PFSK-1 (cell line): ENCODE measurements at regions not wholly inside any gene's neighbourhood (a gene's known extent, or its start where the extent isn't known, plus 50 kb on each side); places are given as distances from the start of the nearest gene placed in this dataset.

Experiments
- FOXP2 ChIP-seq: optimal IDR thresholded peaks from 2 replicates; pipeline ENCODE3; 2011; ENCODE audit warnings: borderline replicate concordance, control low read depth, inconsistent platforms; ENCODE audit not compliant: insufficient read depth; ENCODE audit errors: extremely low read length, extremely low read depth
- POLR2AphosphoS5 ChIP-seq: IDR thresholded peaks from 2 replicates; pipeline ENCODE4 v1.6.1; 2012; ENCODE audit warnings: low read depth, mild to moderate bottlenecking, control low read depth, low read length, moderate library complexity
- SIN3A ChIP-seq: IDR thresholded peaks from 2 replicates; pipeline ENCODE4 v1.6.1; 2012; ENCODE audit warnings: mild to moderate bottlenecking, low read length, moderate library complexity, borderline replicate concordance; ENCODE audit not compliant: insufficient read depth
- TAF1 ChIP-seq: IDR thresholded peaks from 2 replicates; pipeline ENCODE4 v1.6.1; 2012; ENCODE audit warnings: low read length, control low read depth, borderline replicate concordance; ENCODE audit not compliant: insufficient read depth
- TF ChIP-seq, protein P1 (sequence below), 2 experiments: IDR thresholded peaks; 2 replicates each; pipeline versions ENCODE4 v1.6.1 to v1.8.0; 2011 to 2012; ENCODE audit warnings: low read depth in 2 of 2, low read length in 2 of 2, control low read depth in 1 of 2, inconsistent platforms in 1 of 2, mild to moderate bottlenecking in 1 of 2, moderate library complexity in 1 of 2; ENCODE audit not compliant: insufficient read depth in 1 of 2

DNA sequence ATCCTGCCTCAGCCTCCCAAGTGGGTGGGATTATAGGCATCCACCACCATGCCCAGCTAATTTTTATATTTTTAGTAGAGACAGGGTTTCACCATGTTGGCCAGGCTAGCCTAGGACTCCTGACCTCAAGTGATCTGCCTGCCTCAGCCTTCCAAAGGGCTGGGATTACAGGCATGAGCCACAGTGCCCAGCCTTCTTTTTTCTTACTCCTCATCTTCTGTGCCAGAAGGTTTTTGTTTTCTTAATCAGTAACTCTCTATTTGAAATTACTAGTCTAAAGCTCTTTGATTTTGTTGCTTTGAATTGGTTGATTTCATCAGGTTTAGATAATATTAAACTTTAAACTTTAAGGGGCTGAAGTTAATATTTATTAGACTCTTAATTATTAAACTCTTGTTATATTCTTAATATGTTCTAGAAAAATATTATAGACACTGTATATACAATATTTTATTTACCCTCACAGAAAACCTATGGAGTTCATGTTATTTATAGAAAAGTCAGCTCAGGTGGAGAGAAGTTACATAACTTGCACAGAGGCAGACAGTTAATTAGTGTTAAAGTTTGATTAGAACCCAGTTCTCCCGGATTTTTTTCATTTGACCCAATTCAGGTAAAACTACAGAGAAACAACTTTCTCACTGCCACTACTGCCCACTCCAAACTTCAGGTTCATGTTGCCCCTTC lies 177.4 kb upstream of the SGK1 start:
- TF ChIP-seq POLR2AphosphoS5 (no peak), TAF1 (no peak), FOXP2 (no peak), SIN3A (no peak)
- TF ChIP-seq, protein P1, sequence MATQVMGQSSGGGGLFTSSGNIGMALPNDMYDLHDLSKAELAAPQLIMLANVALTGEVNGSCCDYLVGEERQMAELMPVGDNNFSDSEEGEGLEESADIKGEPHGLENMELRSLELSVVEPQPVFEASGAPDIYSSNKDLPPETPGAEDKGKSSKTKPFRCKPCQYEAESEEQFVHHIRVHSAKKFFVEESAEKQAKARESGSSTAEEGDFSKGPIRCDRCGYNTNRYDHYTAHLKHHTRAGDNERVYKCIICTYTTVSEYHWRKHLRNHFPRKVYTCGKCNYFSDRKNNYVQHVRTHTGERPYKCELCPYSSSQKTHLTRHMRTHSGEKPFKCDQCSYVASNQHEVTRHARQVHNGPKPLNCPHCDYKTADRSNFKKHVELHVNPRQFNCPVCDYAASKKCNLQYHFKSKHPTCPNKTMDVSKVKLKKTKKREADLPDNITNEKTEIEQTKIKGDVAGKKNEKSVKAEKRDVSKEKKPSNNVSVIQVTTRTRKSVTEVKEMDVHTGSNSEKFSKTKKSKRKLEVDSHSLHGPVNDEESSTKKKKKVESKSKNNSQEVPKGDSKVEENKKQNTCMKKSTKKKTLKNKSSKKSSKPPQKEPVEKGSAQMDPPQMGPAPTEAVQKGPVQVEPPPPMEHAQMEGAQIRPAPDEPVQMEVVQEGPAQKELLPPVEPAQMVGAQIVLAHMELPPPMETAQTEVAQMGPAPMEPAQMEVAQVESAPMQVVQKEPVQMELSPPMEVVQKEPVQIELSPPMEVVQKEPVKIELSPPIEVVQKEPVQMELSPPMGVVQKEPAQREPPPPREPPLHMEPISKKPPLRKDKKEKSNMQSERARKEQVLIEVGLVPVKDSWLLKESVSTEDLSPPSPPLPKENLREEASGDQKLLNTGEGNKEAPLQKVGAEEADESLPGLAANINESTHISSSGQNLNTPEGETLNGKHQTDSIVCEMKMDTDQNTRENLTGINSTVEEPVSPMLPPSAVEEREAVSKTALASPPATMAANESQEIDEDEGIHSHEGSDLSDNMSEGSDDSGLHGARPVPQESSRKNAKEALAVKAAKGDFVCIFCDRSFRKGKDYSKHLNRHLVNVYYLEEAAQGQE (IDR thresholded peaks at IDR 0.05; ENCODE audit: insufficient read depth in 1 of 2, low read depth in 2 of 2, low read length in 2 of 2): no peak

DNA sequence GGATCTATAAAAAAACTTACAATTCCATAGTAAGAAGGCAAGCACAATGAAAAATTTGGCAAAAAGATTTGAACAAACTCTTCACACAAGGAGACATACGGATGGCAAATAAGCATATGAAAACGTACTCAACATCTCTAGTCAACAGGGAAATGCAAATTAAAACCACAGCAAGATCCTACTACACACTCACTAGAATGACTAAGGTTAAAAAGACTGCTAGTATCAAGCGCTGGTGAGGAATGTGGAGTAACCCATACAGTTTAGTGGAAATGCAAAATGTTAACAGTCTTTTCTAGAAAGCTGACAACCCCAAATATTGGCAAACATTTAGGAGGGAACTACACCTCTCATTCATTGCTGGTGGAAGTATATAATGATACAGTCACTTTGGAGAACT lies 175.9 kb upstream of the SGK1 start:
- no peak for TF ChIP-seq FOXP2
- TF ChIP-seq TAF1: no peak
- TF ChIP-seq, protein P1 (IDR thresholded peaks at IDR 0.05; ENCODE audit: insufficient read depth in 1 of 2, low read depth in 2 of 2, low read length in 2 of 2): no peak
- no peak for TF ChIP-seq SIN3A
- no peak for TF ChIP-seq POLR2AphosphoS5

DNA sequence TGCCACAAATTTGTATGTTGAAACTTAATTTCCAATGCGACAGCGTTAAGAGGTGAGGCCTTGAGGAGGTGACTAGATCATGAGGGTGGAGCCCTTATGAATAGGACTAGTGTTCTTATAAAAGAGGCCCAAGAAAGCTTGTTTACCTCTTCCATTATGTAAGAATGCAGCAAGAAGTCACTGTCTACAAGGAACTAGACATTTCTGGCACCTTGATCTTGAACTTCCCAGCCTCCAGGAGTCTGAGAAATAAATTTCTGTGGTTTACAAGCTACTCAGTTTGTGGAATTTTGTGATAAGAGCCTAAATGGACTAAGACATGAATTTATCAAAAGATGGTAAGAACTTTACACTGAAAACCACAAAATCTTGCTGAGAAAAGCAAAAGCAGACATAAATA lies 173.6 kb upstream of the SGK1 start:
- TF ChIP-seq SIN3A (no peak), FOXP2 (no peak), POLR2AphosphoS5 (no peak), TAF1 (no peak)
- TF ChIP-seq, protein P1 (IDR thresholded peaks at IDR 0.05; ENCODE audit: insufficient read depth in 1 of 2, low read depth in 2 of 2, low read length in 2 of 2): no peak

GRCh38 chr6:134482593-134483270 lies 164.8 kb upstream of the SGK1 start:
- no peak for TF ChIP-seq FOXP2
- TF ChIP-seq, protein P1 (IDR thresholded peaks at IDR 0.05; ENCODE audit: insufficient read depth in 1 of 2, low read depth in 2 of 2, low read length in 2 of 2): no peak
- no peak for TF ChIP-seq TAF1
- TF ChIP-seq SIN3A: no peak
- no peak for TF ChIP-seq POLR2AphosphoS5
